Progenitor cell of endocrine pancreas (in vitro differentiated cells): ENCODE measurements at regions not wholly inside any gene's neighbourhood (a gene's known extent, or its start where the extent isn't known, plus 50 kb on each side); places are given as distances from the start of the nearest gene placed in this dataset.

ENCODE experiments used
- DNase-seq: peaks from one replicate; pipeline ENCODE4 v3.0.0; 2021; ENCODE audit warnings: low spot score; ENCODE audit not compliant: unreplicated experiment
- H3K27ac Mint-ChIP-seq: 2 replicates; pipeline ENCODE4 v1.8.0; 2021; ENCODE audit warnings: mild to moderate bottlenecking, moderate library complexity, mixed read lengths
- H3K27me3 Mint-ChIP-seq: 2 replicates; pipeline ENCODE4 v1.8.0; 2021; ENCODE audit warnings: mixed read lengths
- H3K36me3 Mint-ChIP-seq: 2 replicates; pipeline ENCODE4 v1.8.0; 2022; ENCODE audit warnings: mixed read lengths; ENCODE audit not compliant: insufficient read depth
- H3K4me1 Mint-ChIP-seq: 2 replicates; pipeline ENCODE4 v1.8.0; 2021; ENCODE audit warnings: low read depth, mixed read lengths
- H3K4me3 Mint-ChIP-seq: 2 replicates; pipeline ENCODE4 v1.8.0; 2021; ENCODE audit warnings: low read depth, mild to moderate bottlenecking, moderate library complexity, mixed read lengths
- H3K9me3 Mint-ChIP-seq: 2 replicates; pipeline ENCODE4 v1.8.0; 2021; ENCODE audit warnings: low read depth, mixed read lengths
- TF ChIP-seq, protein P1 (sequence below): fragments of 200-600 bp; sonication (generic); IDR thresholded peaks from one replicate; pipeline ENCODE4 v1.5.0; 2021; ENCODE audit warnings: antibody characterized with exemption, mild to moderate bottlenecking; ENCODE audit not compliant: unreplicated experiment

DNA sequence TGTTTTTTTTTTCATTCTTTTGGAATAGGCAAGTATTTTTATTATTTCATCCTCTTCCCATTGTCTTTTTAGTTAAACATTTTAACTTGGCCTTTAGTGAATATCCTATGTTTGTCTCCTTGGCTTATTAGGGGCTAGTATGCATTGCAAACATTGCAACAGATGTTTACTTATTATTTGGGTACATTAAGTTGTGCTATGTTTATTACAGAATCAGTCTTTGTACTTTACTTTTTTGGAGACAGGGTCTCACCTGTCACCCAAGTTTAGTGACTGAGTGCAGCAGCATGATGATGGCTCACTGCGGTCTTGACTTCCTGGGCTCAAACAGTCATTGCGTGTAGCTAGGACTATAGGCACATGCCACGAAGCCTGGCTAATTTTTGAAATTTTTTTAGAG, 51.1 kb upstream of the NUDT6 start:
- peaks cover 8% of the 10 kb centered on the region for H3K9me3 Mint-ChIP-seq
- no peaks in the 10 kb centered on the region for H3K27me3 Mint-ChIP-seq
- DNase-seq: no peak
- H3K27ac Mint-ChIP-seq: no peak overlapping the region
- H3K4me3 Mint-ChIP-seq: no peak overlapping the region
- TF ChIP-seq, protein P1, sequence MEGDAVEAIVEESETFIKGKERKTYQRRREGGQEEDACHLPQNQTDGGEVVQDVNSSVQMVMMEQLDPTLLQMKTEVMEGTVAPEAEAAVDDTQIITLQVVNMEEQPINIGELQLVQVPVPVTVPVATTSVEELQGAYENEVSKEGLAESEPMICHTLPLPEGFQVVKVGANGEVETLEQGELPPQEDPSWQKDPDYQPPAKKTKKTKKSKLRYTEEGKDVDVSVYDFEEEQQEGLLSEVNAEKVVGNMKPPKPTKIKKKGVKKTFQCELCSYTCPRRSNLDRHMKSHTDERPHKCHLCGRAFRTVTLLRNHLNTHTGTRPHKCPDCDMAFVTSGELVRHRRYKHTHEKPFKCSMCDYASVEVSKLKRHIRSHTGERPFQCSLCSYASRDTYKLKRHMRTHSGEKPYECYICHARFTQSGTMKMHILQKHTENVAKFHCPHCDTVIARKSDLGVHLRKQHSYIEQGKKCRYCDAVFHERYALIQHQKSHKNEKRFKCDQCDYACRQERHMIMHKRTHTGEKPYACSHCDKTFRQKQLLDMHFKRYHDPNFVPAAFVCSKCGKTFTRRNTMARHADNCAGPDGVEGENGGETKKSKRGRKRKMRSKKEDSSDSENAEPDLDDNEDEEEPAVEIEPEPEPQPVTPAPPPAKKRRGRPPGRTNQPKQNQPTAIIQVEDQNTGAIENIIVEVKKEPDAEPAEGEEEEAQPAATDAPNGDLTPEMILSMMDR: no peak
- no peaks in the 10 kb centered on the region for H3K4me1 Mint-ChIP-seq
- H3K36me3 Mint-ChIP-seq: peaks cover 25% of the 10 kb centered on the region

DNA sequence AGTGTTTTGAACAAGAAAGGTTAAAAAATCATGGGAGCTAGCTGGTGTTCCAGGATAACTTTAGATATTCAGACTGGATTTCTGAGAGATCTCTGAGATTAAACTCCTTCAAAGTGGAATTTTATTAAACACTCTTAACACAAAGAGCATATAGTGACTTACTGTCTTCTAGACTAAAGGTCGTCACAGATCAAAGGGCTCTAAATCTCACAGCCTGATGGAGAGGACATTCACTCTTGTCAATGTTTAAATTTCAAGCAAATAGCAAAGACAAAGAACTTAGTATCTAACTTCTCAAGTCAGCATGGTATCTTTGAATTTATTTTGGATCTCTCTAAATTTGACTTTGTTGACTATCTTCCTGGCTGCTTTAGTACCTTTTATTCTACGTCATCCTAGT, 53.7 kb upstream of the NUDT6 start:
- Mint-ChIP-seq H3K36me3 (peaks cover 34% of the 10 kb centered on the region), H3K27me3 (no peaks in the 10 kb centered on the region), H3K27ac (no peak overlapping the region), H3K9me3 (peaks cover 8% of the 10 kb centered on the region), H3K4me3 (no peak overlapping the region), H3K4me1 (no peaks in the 10 kb centered on the region)
- no peak for DNase-seq
- TF ChIP-seq, protein P1: no peak

DNA sequence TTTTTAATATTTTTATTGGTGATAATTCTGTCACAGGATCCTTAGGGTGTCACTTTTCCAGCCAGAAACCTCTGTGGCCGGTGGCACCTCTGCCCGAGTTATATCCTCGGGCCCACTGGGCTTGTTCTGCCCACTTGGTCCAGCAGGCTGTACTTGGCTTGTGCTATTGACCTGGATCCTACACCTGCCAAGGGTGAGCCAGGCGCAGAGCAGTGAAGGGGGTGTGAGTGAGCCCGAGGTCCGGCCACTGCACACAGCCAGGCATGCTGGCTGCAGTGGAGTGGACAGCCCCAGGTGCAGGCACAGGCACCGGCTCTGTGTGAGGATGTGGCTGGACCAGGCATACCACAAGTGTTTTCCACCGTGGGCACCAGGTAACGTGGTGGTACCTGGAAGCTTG, 54.7 kb upstream of the NUDT6 start:
- Mint-ChIP-seq H3K4me3 (no peak overlapping the region), H3K27ac (no peak overlapping the region), H3K4me1 (no peaks in the 10 kb centered on the region), H3K9me3 (peaks cover 8% of the 10 kb centered on the region), H3K36me3 (peaks cover 34% of the 10 kb centered on the region), H3K27me3 (no peaks in the 10 kb centered on the region)
- TF ChIP-seq, protein P1: no peak
- DNase-seq: no peak

DNA sequence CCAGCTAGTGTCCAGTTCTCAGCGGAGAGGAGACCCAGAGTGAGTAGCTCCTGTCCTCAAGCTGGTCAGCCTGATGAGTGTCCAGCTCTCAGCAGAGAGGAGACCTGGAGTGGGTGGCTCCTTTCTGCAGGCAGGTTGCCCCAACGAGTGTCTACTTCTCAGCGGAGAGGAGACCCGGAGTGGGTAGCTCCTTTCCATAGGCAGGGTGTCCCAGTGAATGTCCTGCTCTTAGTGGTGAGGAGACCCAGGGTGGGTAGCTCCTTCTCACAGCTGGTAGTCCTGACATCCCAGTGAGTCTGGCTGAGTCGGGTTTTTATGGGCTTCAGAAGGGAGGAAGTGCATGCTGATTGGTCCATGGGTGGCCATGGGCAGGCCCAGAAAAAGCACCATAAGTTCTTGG, 55.7 kb upstream of the NUDT6 start:
- H3K9me3 Mint-ChIP-seq: peaks cover 8% of the 10 kb centered on the region
- H3K4me3 Mint-ChIP-seq: no peak overlapping the region
- peaks cover 38% of the 10 kb centered on the region for H3K36me3 Mint-ChIP-seq
- no peak for DNase-seq
- no peak overlapping the region for H3K27ac Mint-ChIP-seq
- H3K4me1 Mint-ChIP-seq: no peaks in the 10 kb centered on the region
- TF ChIP-seq, protein P1: no peak
- H3K27me3 Mint-ChIP-seq: no peaks in the 10 kb centered on the region

DNA sequence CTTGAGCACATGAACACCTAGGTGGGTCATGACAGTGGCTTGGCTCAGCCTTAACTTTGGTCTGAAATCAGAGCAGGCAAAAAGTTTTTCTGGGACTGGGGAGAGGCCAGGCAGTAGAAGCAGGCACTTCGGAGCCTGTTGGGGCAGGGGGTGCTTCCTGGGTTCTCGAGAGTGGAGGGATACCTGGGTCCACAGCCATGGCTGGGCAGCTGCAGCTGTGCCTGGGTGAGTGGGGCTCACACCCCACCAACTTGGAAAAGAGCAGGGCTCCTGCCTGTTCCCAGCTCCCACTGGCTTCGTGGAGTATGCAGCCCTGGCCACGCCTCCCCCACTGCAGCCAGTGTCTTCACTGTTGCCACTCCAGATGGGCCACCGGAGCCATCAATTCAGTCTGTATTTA, 56.4 kb upstream of the NUDT6 start:
- TF ChIP-seq, protein P1: no peak

More for the DNA sequence above, 56.4 kb upstream of the NUDT6 start:
- Mint-ChIP-seq H3K27me3 (no peaks in the 10 kb centered on the region), H3K4me1 (no peaks in the 10 kb centered on the region), H3K36me3 (peaks cover 42% of the 10 kb centered on the region), H3K9me3 (peaks cover 15% of the 10 kb centered on the region), H3K4me3 (no peak overlapping the region), H3K27ac (no peak overlapping the region)
- no peak for DNase-seq
